ENCODE measurements at regions not wholly inside any gene's neighbourhood (a gene's known extent, or its start where the extent isn't known, plus 50 kb on each side); places are given as distances from the start of the nearest gene placed in this dataset.

DNA sequence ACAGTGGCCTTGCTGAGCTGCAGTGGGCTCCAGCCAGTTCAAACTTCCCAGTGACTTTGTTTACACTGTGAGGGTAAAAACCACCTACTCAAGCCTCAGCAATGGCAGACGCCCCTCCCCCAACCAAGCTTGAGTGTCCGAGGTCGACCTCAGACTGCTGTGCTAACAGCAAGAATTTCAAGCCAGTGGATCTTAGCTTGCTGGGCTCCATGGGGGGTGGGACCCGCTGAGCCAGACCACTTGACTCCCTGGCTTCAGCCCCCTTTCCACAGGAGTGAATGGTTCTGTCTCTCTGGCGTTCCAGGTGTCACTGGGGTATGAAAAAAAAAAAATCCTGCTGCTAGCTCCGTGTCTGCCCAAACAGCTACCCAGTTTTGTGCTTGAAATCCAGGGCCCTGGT lies 168.9 kb upstream of the INTU start:
- no peaks in the 10 kb centered on the region for H3K79me2 ChIP-seq (ENCODE audit: control insufficient read depth, insufficient read depth, low read length)
- H3K9ac ChIP-seq (ENCODE audit: control insufficient read depth, insufficient read depth, low read length): no peak overlapping the region
- FAIRE-seq (no peak), DNase-seq (ENCODE audit: low read depth, low spot score) (no peak), ATAC-seq (no peak)
- TF ChIP-seq, protein P1, sequence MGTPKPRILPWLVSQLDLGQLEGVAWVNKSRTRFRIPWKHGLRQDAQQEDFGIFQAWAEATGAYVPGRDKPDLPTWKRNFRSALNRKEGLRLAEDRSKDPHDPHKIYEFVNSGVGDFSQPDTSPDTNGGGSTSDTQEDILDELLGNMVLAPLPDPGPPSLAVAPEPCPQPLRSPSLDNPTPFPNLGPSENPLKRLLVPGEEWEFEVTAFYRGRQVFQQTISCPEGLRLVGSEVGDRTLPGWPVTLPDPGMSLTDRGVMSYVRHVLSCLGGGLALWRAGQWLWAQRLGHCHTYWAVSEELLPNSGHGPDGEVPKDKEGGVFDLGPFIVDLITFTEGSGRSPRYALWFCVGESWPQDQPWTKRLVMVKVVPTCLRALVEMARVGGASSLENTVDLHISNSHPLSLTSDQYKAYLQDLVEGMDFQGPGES (IDR thresholded peaks at IDR 0.05): no peak
- TF ChIP-seq SMC3 (IDR thresholded peaks at IDR 0.05; ENCODE audit: borderline replicate concordance, low read length) (no peak), POLR2AphosphoS2 (IDR thresholded peaks at IDR 0.05; ENCODE audit: low read depth, low read length) (no peak), KLF5 (IDR thresholded peaks at IDR 0.05; ENCODE audit: partially characterized antibody) (no peak)
- intact Hi-C loops (cut with micrococcal nuclease; ENCODE audit: unreplicated experiment): no loop called here
- ChIA-PET RAD21 (ENCODE audit: unreplicated experiment) (no interaction called here), POLR2A (no interaction called here), SMC1A (ENCODE audit: uncharacterized antibody, unreplicated experiment) (no interaction called here), CTCF (no interaction called here)
- WGBS (ENCODE audit: insufficient coverage, insufficient replicate concordance, low lambda C conversion rate, missing lambda C conversion rate): 9% methylated on average over 6 of the region's 6 CpGs
- no peak overlapping the region for H3K4me3 ChIP-seq
- H2AFZ ChIP-seq (ENCODE audit: control insufficient read depth, low read depth, low read length): no peak overlapping the region
- H3K27me3 ChIP-seq (replicated peaks in 1 of 2; ENCODE audit: control insufficient read depth in 2 of 2, insufficient read depth in 2 of 2, low read length in 1 of 2): no peaks in the 10 kb centered on the region
- H3K36me3 ChIP-seq (ENCODE audit: control insufficient read depth in 2 of 2, insufficient read depth in 2 of 2, low read length in 1 of 2): no peaks in the 10 kb centered on the region
- H3K4me1 ChIP-seq (ENCODE audit: control insufficient read depth, insufficient read depth, low read length): no peaks in the 10 kb centered on the region
- H3K9me3 ChIP-seq (replicated peaks; ENCODE audit: control insufficient read depth, insufficient read depth, low read length): no peaks in the 10 kb centered on the region
- H3K27ac ChIP-seq (ENCODE audit: control insufficient read depth, insufficient read depth): no peak overlapping the region
- no peaks in the 10 kb centered on the region for H4K20me1 ChIP-seq (ENCODE audit: control insufficient read depth, insufficient read depth)
- no peak overlapping the region for H3K4me2 ChIP-seq (ENCODE audit: control insufficient read depth, insufficient read depth)
- no TSS peak for BruUV-seq (replicated peaks)
- in situ Hi-C loops (cut with MboI): no loop called here

DNA sequence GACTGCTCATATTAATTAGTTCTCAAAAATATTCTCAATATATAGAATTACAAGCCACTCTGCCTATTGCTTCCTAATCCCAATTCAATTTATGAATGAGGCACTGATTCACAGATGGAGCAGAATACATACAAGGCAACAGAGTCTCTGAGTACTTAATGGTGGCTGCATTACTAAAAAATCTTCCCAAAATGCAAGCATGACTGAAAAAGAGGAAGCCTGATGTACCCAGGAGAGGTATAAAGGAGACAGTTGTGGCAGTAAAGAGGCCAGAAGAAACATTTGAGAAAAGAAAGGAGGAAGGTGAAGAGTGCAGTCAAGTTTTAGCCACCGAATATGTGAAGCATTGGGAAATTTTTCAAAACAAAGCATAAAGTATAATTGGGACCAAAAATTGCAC lies 163.2 kb upstream of the INTU start:
- H2AFZ ChIP-seq (ENCODE audit: control insufficient read depth, low read depth, low read length): no peak overlapping the region
- ATAC-seq (no peak), DNase-seq (ENCODE audit: low read depth, low spot score) (no peak), FAIRE-seq (no peak)
- intact Hi-C loops (cut with micrococcal nuclease; ENCODE audit: unreplicated experiment) (no loop called here), in situ Hi-C loops (cut with MboI) (no loop called here)
- H3K36me3 ChIP-seq (ENCODE audit: control insufficient read depth in 2 of 2, insufficient read depth in 2 of 2, low read length in 1 of 2): no peaks in the 10 kb centered on the region
- H3K27ac ChIP-seq (ENCODE audit: control insufficient read depth, insufficient read depth): no peak overlapping the region
- no peaks in the 10 kb centered on the region for H3K79me2 ChIP-seq (ENCODE audit: control insufficient read depth, insufficient read depth, low read length)
- no TSS peak for BruUV-seq (replicated peaks)
- 0% methylated on average over 1 of the region's 1 CpG for WGBS (ENCODE audit: insufficient coverage, insufficient replicate concordance, low lambda C conversion rate, missing lambda C conversion rate)
- no peaks in the 10 kb centered on the region for H3K9me3 ChIP-seq (replicated peaks; ENCODE audit: control insufficient read depth, insufficient read depth, low read length)
- no peaks in the 10 kb centered on the region for H4K20me1 ChIP-seq (ENCODE audit: control insufficient read depth, insufficient read depth)
- H3K4me1 ChIP-seq (ENCODE audit: control insufficient read depth, insufficient read depth, low read length): no peaks in the 10 kb centered on the region
- H3K4me3 ChIP-seq: no peak overlapping the region
- H3K4me2 ChIP-seq (ENCODE audit: control insufficient read depth, insufficient read depth): no peak overlapping the region
- ChIA-PET CTCF (interaction anchor here (1.0 kb wide), 1 partner anchor 9 kb away, joined by 3 read pairs; no protein-coding TSS in a partner anchor), RAD21 (ENCODE audit: unreplicated experiment) (no interaction called here), POLR2A (no interaction called here), SMC1A (ENCODE audit: uncharacterized antibody, unreplicated experiment) (no interaction called here)
- H3K27me3 ChIP-seq (replicated peaks in 1 of 2; ENCODE audit: control insufficient read depth in 2 of 2, insufficient read depth in 2 of 2, low read length in 1 of 2): no peaks in the 10 kb centered on the region
- no peak overlapping the region for H3K9ac ChIP-seq (ENCODE audit: control insufficient read depth, insufficient read depth, low read length)
- no peak for TF ChIP-seq RUNX3 (IDR thresholded peaks at IDR 0.05; ENCODE audit: low read length)
- TF ChIP-seq, protein P2, sequence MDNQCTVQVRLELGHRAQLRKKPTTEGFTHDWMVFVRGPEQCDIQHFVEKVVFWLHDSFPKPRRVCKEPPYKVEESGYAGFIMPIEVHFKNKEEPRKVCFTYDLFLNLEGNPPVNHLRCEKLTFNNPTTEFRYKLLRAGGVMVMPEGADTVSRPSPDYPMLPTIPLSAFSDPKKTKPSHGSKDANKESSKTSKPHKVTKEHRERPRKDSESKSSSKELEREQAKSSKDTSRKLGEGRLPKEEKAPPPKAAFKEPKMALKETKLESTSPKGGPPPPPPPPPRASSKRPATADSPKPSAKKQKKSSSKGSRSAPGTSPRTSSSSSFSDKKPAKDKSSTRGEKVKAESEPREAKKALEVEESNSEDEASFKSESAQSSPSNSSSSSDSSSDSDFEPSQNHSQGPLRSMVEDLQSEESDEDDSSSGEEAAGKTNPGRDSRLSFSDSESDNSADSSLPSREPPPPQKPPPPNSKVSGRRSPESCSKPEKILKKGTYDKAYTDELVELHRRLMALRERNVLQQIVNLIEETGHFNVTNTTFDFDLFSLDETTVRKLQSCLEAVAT (IDR thresholded peaks at IDR 0.05): no peak
- TF ChIP-seq POLR2A (IDR thresholded peaks at IDR 0.05; ENCODE audit: low read depth, low read length): no peak
- TF ChIP-seq ZNF217 (IDR thresholded peaks at IDR 0.05): no peak
- TF ChIP-seq, protein P3, sequence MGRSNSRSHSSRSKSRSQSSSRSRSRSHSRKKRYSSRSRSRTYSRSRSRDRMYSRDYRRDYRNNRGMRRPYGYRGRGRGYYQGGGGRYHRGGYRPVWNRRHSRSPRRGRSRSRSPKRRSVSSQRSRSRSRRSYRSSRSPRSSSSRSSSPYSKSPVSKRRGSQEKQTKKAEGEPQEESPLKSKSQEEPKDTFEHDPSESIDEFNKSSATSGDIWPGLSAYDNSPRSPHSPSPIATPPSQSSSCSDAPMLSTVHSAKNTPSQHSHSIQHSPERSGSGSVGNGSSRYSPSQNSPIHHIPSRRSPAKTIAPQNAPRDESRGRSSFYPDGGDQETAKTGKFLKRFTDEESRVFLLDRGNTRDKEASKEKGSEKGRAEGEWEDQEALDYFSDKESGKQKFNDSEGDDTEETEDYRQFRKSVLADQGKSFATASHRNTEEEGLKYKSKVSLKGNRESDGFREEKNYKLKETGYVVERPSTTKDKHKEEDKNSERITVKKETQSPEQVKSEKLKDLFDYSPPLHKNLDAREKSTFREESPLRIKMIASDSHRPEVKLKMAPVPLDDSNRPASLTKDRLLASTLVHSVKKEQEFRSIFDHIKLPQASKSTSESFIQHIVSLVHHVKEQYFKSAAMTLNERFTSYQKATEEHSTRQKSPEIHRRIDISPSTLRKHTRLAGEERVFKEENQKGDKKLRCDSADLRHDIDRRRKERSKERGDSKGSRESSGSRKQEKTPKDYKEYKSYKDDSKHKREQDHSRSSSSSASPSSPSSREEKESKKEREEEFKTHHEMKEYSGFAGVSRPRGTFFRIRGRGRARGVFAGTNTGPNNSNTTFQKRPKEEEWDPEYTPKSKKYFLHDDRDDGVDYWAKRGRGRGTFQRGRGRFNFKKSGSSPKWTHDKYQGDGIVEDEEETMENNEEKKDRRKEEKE (IDR thresholded peaks at IDR 0.05): no peak
- TF ChIP-seq MEF2A (IDR thresholded peaks at IDR 0.05; ENCODE audit: insufficient read depth, low read depth, low read length): no peak
- no peak for TF ChIP-seq NFYB (IDR thresholded peaks at IDR 0.05; ENCODE audit: insufficient read depth, low read depth, low read length)
